OCI-LY7 (cell line): ENCODE measurements at regions not wholly inside any gene's neighbourhood (a gene's known extent, or its start where the extent isn't known, plus 50 kb on each side); places are given as distances from the start of the nearest gene placed in this dataset.

ENCODE experiments used
- CTCF ChIP-seq: fragments of 200-600 bp; sonication (generic); conservative IDR thresholded peaks from 2 replicates; pipeline ENCODE4 v1.5.1; 2014; ENCODE audit warnings: mild to moderate bottlenecking, antibody characterized with exemption, low read length, moderate library complexity, mixed read lengths
- EZH2phosphoT487 ChIP-seq: fragments of 200-600 bp; sonication (generic); IDR thresholded peaks from 2 replicates; pipeline ENCODE4 v1.6.1; 2018; ENCODE audit warnings: low read depth, borderline replicate concordance, mild to moderate bottlenecking, mixed run types, antibody characterized with exemption, low read length, moderate library complexity, mixed read lengths

DNA sequence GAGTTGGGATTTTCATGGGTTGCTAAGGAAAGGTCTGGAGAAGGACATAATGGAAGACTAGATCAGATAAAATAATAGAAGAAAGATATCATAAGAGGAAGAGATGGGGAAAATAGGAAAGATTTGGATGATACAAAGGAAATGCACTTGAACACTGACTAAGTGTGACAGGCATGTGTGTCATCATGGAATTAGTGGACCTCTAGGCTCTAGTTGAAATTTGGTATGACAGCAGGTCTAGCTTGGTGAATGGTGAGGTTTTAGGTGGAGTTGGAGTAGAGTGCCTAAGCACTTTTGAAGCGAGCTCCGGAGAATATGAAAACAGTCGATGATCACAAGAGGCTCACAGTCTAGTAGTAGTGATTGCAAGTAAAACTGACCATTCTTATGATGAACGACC is 73.0 kb upstream of the PTGS2 start:
- no peak for TF ChIP-seq CTCF
- TF ChIP-seq EZH2phosphoT487 = no peak
